ENCODE measurements at regions not wholly inside any gene's neighbourhood (a gene's known extent, or its start where the extent isn't known, plus 50 kb on each side); places are given as distances from the start of the nearest gene placed in this dataset.
A peak's percentile ranks its signal among the peaks of the same experiment; 100 is the strongest.

GRCh38 chr16:85344502-85345128, 232.3 kb upstream of the CIBAR2 start:
- DNase-seq (ENCODE audit: low read depth) = no peak

- no peak for DNase-seq (ENCODE audit: low read depth)
Observed at GRCh38 chr16:85345129-85345639, 232.9 kb upstream of the CIBAR2 start.

GRCh38 chr16:85346404-85347212, 234.3 kb upstream of the CIBAR2 start:
- DNase-seq (ENCODE audit: low read depth) = no peak

GRCh38 chr16:85347213-85347591, 234.9 kb upstream of the CIBAR2 start:
- no peak for DNase-seq (ENCODE audit: low read depth)

- no peak for DNase-seq (ENCODE audit: low read depth)
Observed at GRCh38 chr16:85348065-85348840, 236.0 kb upstream of the CIBAR2 start.

GRCh38 chr16:85348911-85349334, 236.7 kb upstream of the CIBAR2 start:
- DNase-seq (ENCODE audit: low read depth) = no peak

GRCh38 chr16:85349365-85350145, 237.3 kb upstream of the CIBAR2 start:
- no peak for DNase-seq (ENCODE audit: low read depth)

GRCh38 chr16:85350146-85350728, 238.0 kb upstream of the CIBAR2 start:
- DNase-seq (ENCODE audit: low read depth) = no peak

- peak; percentile 92 for DNase-seq (ENCODE audit: low read depth)
Observed at GRCh38 chr16:85350973-85351372, 238.7 kb upstream of the CIBAR2 start.

- no peak for DNase-seq (ENCODE audit: low read depth)
Observed at GRCh38 chr16:85353013-85353412, 240.7 kb upstream of the CIBAR2 start.

GRCh38 chr16:85353839-85354685, 241.8 kb upstream of the CIBAR2 start:
- DNase-seq (ENCODE audit: low read depth) = no peak

GRCh38 chr16:85354686-85355514, 242.6 kb upstream of the CIBAR2 start:
- peak; percentile 94 for DNase-seq (ENCODE audit: low read depth)

GRCh38 chr16:85355515-85355837, 243.2 kb upstream of the CIBAR2 start:
- no peak for DNase-seq (ENCODE audit: low read depth)

- no peak for DNase-seq (ENCODE audit: low read depth)
Observed at GRCh38 chr16:85356157-85356556, 243.9 kb upstream of the CIBAR2 start.

GRCh38 chr16:85357323-85357722, 245.1 kb upstream of the CIBAR2 start:
- no peak for DNase-seq (ENCODE audit: low read depth)

- DNase-seq (ENCODE audit: low read depth) = no peak
Observed at GRCh38 chr16:85357924-85358505, 245.7 kb upstream of the CIBAR2 start.

- DNase-seq (ENCODE audit: low read depth) = no peak
Observed at GRCh38 chr16:85358704-85359146, 246.5 kb upstream of the CIBAR2 start.

GRCh38 chr16:85359147-85359822, 247.0 kb upstream of the CIBAR2 start:
- no peak for DNase-seq (ENCODE audit: low read depth)
